H1 (cell line): ENCODE measurements at regions not wholly inside any gene's neighbourhood (a gene's known extent, or its start where the extent isn't known, plus 50 kb on each side); places are given as distances from the start of the nearest gene placed in this dataset.

Experiments used
- RAD21 ChIP-seq, 2 experiments: IDR thresholded peaks in 1 of 2; conservative IDR thresholded peaks in 1 of 2; 2 replicates each; pipeline ENCODE4 v1.6.1; 2011; ENCODE audit warnings: low read depth in 2 of 2, low read length in 2 of 2, improper control_type of control experiment in 1 of 2, inconsistent platforms in 1 of 2, mild to moderate bottlenecking in 1 of 2, moderate library complexity in 1 of 2
- SIN3A ChIP-seq, 2 experiments: IDR thresholded peaks in 1 of 2; conservative IDR thresholded peaks in 1 of 2; 2 replicates each; pipeline ENCODE4 v1.6.1; 2011 to 2012; ENCODE audit warnings: low read length in 2 of 2, improper control_type of control experiment in 1 of 2, low read depth in 1 of 2, mild to moderate bottlenecking in 1 of 2

DNA sequence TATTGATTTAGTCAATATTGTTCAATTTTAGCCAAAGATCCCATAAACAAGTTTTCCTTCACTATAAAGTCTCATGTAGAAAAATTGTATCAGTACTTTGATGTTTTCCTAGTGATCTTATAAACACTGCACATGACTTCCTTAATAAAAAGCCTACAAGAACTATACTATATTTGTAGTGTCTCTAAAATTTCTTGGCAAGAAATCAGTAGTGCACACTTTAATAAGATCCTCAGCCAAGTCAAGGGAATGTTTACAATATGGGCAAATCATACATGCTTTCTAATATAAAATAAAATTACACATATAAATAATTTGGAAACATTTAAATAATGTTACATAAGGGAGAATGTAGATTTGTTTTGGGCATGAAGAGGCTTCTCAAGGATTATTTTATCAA lies 203.0 kb upstream of the CCDC179 start (continued):
- TF ChIP-seq SIN3A (conservative IDR thresholded peaks at IDR 0.05 in 1 of 2, IDR thresholded peaks at IDR 0.05 in 1 of 2; ENCODE audit: low read depth in 1 of 2, low read length in 2 of 2): no peak
- TF ChIP-seq RAD21 (IDR thresholded peaks at IDR 0.05 in 1 of 2, conservative IDR thresholded peaks at IDR 0.05 in 1 of 2; ENCODE audit: low read depth in 2 of 2, low read length in 2 of 2): no peak
